ENCODE measurements at regions not wholly inside any gene's neighbourhood (a gene's known extent, or its start where the extent isn't known, plus 50 kb on each side); places are given as distances from the start of the nearest gene placed in this dataset.

DNA sequence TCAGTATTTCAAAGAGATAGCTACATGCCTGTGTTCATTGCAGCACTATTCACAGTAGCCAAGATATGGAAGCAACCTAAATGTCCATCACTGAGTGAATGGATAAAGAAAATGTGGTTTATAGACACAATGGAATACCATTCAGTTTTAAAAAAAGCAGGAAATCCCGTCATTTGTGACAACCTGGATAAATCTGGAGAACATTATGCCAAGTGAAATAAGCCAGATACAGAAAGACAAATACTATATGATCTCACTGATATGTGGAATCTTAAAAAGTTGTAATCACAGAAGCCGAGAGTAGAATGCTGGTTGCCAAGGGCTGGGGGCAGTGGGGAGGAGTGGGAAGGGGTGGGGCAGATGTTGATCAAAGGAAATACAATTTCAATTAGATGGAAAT, 235.8 kb upstream of the IGFBP3 start (continued):
- TF ChIP-seq, protein P1, sequence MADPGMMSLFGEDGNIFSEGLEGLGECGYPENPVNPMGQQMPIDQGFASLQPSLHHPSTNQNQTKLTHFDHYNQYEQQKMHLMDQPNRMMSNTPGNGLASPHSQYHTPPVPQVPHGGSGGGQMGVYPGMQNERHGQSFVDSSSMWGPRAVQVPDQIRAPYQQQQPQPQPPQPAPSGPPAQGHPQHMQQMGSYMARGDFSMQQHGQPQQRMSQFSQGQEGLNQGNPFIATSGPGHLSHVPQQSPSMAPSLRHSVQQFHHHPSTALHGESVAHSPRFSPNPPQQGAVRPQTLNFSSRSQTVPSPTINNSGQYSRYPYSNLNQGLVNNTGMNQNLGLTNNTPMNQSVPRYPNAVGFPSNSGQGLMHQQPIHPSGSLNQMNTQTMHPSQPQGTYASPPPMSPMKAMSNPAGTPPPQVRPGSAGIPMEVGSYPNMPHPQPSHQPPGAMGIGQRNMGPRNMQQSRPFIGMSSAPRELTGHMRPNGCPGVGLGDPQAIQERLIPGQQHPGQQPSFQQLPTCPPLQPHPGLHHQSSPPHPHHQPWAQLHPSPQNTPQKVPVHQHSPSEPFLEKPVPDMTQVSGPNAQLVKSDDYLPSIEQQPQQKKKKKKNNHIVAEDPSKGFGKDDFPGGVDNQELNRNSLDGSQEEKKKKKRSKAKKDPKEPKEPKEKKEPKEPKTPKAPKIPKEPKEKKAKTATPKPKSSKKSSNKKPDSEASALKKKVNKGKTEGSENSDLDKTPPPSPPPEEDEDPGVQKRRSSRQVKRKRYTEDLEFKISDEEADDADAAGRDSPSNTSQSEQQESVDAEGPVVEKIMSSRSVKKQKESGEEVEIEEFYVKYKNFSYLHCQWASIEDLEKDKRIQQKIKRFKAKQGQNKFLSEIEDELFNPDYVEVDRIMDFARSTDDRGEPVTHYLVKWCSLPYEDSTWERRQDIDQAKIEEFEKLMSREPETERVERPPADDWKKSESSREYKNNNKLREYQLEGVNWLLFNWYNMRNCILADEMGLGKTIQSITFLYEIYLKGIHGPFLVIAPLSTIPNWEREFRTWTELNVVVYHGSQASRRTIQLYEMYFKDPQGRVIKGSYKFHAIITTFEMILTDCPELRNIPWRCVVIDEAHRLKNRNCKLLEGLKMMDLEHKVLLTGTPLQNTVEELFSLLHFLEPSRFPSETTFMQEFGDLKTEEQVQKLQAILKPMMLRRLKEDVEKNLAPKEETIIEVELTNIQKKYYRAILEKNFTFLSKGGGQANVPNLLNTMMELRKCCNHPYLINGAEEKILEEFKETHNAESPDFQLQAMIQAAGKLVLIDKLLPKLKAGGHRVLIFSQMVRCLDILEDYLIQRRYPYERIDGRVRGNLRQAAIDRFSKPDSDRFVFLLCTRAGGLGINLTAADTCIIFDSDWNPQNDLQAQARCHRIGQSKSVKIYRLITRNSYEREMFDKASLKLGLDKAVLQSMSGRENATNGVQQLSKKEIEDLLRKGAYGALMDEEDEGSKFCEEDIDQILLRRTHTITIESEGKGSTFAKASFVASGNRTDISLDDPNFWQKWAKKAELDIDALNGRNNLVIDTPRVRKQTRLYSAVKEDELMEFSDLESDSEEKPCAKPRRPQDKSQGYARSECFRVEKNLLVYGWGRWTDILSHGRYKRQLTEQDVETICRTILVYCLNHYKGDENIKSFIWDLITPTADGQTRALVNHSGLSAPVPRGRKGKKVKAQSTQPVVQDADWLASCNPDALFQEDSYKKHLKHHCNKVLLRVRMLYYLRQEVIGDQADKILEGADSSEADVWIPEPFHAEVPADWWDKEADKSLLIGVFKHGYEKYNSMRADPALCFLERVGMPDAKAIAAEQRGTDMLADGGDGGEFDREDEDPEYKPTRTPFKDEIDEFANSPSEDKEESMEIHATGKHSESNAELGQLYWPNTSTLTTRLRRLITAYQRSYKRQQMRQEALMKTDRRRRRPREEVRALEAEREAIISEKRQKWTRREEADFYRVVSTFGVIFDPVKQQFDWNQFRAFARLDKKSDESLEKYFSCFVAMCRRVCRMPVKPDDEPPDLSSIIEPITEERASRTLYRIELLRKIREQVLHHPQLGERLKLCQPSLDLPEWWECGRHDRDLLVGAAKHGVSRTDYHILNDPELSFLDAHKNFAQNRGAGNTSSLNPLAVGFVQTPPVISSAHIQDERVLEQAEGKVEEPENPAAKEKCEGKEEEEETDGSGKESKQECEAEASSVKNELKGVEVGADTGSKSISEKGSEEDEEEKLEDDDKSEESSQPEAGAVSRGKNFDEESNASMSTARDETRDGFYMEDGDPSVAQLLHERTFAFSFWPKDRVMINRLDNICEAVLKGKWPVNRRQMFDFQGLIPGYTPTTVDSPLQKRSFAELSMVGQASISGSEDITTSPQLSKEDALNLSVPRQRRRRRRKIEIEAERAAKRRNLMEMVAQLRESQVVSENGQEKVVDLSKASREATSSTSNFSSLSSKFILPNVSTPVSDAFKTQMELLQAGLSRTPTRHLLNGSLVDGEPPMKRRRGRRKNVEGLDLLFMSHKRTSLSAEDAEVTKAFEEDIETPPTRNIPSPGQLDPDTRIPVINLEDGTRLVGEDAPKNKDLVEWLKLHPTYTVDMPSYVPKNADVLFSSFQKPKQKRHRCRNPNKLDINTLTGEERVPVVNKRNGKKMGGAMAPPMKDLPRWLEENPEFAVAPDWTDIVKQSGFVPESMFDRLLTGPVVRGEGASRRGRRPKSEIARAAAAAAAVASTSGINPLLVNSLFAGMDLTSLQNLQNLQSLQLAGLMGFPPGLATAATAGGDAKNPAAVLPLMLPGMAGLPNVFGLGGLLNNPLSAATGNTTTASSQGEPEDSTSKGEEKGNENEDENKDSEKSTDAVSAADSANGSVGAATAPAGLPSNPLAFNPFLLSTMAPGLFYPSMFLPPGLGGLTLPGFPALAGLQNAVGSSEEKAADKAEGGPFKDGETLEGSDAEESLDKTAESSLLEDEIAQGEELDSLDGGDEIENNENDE (IDR thresholded peaks at IDR 0.05; ENCODE audit: insufficient replicate concordance, low read length), result no peak
- no peak for TF ChIP-seq SUZ12 (IDR thresholded peaks at IDR 0.05; ENCODE audit: low read length)
- no peak for TF ChIP-seq TAF7 (optimal IDR thresholded peaks at IDR 0.05; ENCODE audit: borderline replicate concordance, low read depth, low read length)
- no peak for TF ChIP-seq TAF1 (IDR thresholded peaks at IDR 0.05; ENCODE audit: low read depth, low read length)
- no peak for TF ChIP-seq JUND (IDR thresholded peaks at IDR 0.05; ENCODE audit: low read length)

Data from H1 (cell line).